BLaER1 (cell line): ENCODE measurements at regions not wholly inside any gene's neighbourhood (a gene's known extent, or its start where the extent isn't known, plus 50 kb on each side); places are given as distances from the start of the nearest gene placed in this dataset.
"Not testable (repeated sequence)": the region's sequence is repeated elsewhere in the genome, so short reads cannot be mapped to it uniquely, and the experiment has no call there.

ENCODE experiments used
- H3K27ac ChIP-seq: shearing (Covaris generic); formaldehyde crosslinking; 2 replicates; pipeline ENCODE4 v1.8.1; 2022
- H3K27me3 ChIP-seq: shearing (Covaris generic); formaldehyde crosslinking; 2 replicates; pipeline ENCODE4 v1.8.1; 2022
- H3K36me3 ChIP-seq: shearing (Covaris generic); formaldehyde crosslinking; 2 replicates; pipeline ENCODE4 v1.8.1; 2022
- H3K4me1 ChIP-seq: shearing (Covaris generic); formaldehyde crosslinking; 2 replicates; pipeline ENCODE4 v1.8.1; 2022
- H3K4me2 ChIP-seq: shearing (Covaris generic); formaldehyde crosslinking; 2 replicates; pipeline ENCODE4 v1.8.1; 2022
- H3K4me3 ChIP-seq: shearing (Covaris generic); formaldehyde crosslinking; 2 replicates; pipeline ENCODE4 v1.8.1; 2022
- H3K9ac ChIP-seq: shearing (Covaris generic); formaldehyde crosslinking; 2 replicates; pipeline ENCODE4 v1.8.1; 2022
- H3K9me3 ChIP-seq: shearing (Covaris generic); formaldehyde crosslinking; 2 replicates; pipeline ENCODE4 v1.8.1; 2022
- H4K20me1 ChIP-seq: shearing (Covaris generic); formaldehyde crosslinking; 2 replicates; pipeline ENCODE4 v1.8.1; 2022
- Cebpa-rat ChIP-seq: shearing (Covaris generic); IDR thresholded peaks from 2 replicates; pipeline ENCODE4 v1.8.1; 2022

DNA sequence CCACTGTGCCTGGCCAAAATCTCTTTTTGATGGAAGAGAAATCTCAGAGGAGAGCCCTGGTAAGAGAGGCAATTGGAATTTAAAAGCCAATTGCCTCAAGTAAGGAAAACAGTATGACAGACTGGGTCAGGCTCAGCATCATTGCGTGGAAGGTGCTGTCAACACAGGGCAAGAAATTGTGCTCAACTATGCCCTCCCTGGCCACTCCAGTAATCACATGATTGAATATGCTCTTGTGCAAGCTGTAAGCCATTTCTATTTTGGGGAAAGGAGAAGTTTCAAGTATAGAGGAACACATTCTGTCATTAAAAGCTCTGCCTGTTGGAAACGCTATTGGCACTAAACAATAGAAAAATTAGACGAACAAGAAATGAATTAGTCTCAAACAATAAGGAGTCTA, 1127.7 kb downstream of the REEP3 start:
- H4K20me1 ChIP-seq: no peaks in the 10 kb centered on the region
- H3K36me3 ChIP-seq: no peaks in the 10 kb centered on the region
- no peaks in the 10 kb centered on the region for H3K9me3 ChIP-seq
- no peak overlapping the region for H3K9ac ChIP-seq
- no peaks in the 10 kb centered on the region for H3K27me3 ChIP-seq
- H3K4me3 ChIP-seq: no peak overlapping the region
- no peaks in the 10 kb centered on the region for H3K4me1 ChIP-seq
- H3K4me2 ChIP-seq: no peak overlapping the region
- TF ChIP-seq Cebpa-rat: no peak
- H3K27ac ChIP-seq: no peak overlapping the region

DNA sequence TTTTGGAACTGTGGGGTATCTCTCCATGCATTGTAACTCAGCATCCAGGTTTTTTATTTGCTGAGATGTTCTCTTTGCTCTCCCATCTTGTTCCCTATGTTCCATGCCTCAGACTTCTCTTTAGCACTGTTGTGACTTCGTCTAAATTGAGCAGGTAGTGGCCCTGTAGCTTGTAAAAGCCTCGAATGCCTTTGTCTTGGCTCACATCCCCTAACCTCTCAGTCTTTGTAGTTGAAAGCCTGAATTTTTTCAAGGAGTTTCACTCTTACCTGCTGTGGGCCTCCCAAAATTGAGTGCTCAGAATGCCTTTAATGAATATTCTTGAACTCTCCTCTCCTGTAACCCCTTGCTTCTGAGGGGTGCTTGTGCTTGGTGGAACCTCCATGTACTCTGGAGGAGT, 1137.3 kb downstream of the REEP3 start:
- Histone ChIP-seq H4K20me1 (no peaks in the 10 kb centered on the region), H3K27me3 (no peaks in the 10 kb centered on the region), H3K4me3 (no peak overlapping the region), H3K36me3 (no peaks in the 10 kb centered on the region), H3K9ac (no peak overlapping the region), H3K27ac (no peak overlapping the region), H3K4me1 (no peaks in the 10 kb centered on the region), H3K9me3 (no peaks in the 10 kb centered on the region), H3K4me2 (no peak overlapping the region)
- TF ChIP-seq Cebpa-rat: no peak

DNA sequence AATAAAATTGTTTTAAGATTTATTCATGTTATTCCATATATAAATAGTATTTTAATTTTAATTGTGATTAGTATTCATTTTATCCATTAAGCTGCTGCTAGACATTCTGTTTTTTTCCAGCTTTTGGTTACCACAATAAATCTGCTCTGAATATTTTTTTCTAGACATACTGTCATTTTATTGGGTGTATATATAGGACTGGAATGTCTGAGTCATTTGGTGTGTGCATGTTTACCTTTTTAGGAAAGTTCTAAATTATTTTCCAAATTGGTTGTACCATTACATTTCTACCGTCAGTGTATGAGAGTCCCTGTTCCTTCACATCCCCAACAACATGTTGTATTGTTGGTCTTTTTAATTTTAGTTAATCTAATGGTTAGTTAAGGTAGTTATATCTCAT, 1138.1 kb downstream of the REEP3 start:
- Histone ChIP-seq H3K27ac (no peak overlapping the region), H3K36me3 (no peaks in the 10 kb centered on the region), H3K9ac (no peak overlapping the region), H4K20me1 (no peaks in the 10 kb centered on the region), H3K9me3 (no peaks in the 10 kb centered on the region), H3K4me1 (no peaks in the 10 kb centered on the region), H3K4me3 (no peak overlapping the region), H3K4me2 (no peak overlapping the region), H3K27me3 (no peaks in the 10 kb centered on the region)
- TF ChIP-seq Cebpa-rat: no peak

DNA sequence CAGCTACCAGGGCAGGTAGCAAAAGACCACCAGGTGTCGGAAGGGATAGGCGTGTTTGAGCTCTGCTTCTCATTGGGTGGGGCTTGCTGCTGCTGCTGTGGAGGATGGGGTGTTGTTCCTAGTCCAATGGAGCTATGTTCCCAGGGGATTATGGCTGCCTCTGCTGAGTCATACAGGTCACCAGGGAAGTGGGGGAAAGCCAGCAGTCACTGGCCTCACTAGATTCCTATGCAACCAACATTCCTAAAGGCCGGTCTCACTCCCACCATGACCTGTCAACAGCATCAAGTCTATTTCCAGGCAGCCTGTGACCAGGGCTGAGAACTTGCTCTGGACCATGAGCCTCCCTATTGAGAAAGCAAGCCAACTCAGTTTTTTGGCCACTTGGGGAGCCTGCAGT, 1160.8 kb downstream of the REEP3 start:
- H3K9ac ChIP-seq: no peak overlapping the region
- H3K4me2 ChIP-seq: no peak overlapping the region
- H3K36me3 ChIP-seq: no peaks in the 10 kb centered on the region
- TF ChIP-seq Cebpa-rat: no peak
- no peaks in the 10 kb centered on the region for H3K27me3 ChIP-seq
- H3K4me1 ChIP-seq: no peaks in the 10 kb centered on the region
- H3K4me3 ChIP-seq: no peak overlapping the region
- H3K9me3 ChIP-seq: no peaks in the 10 kb centered on the region
- H4K20me1 ChIP-seq: no peaks in the 10 kb centered on the region
- no peak overlapping the region for H3K27ac ChIP-seq

DNA sequence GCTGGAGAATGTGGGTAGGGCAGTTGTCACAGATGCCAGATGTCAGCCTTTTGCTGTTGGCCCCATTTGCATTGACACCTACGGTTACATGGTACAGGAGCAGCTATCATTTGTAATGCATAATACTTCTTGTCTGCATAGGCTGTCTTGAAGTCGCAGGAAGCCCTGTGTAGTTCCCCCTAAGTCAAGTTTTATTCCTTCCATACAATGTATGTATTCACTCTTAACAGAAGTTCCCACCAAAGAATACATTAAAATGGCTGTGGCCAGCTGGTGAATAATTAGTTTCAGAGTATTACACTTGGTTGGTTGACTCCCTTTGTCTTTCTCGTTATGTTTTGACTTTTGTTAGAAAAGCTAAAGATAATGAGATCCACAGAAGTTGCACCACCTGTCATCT, 1169.0 kb downstream of the REEP3 start:
- Histone ChIP-seq H3K4me2 (no peak overlapping the region), H4K20me1 (no peaks in the 10 kb centered on the region), H3K4me1 (no peaks in the 10 kb centered on the region), H3K27ac (no peak overlapping the region), H3K36me3 (no peaks in the 10 kb centered on the region), H3K4me3 (no peak overlapping the region), H3K9ac (no peak overlapping the region), H3K27me3 (no peaks in the 10 kb centered on the region), H3K9me3 (no peaks in the 10 kb centered on the region)
- TF ChIP-seq Cebpa-rat: no peak

DNA sequence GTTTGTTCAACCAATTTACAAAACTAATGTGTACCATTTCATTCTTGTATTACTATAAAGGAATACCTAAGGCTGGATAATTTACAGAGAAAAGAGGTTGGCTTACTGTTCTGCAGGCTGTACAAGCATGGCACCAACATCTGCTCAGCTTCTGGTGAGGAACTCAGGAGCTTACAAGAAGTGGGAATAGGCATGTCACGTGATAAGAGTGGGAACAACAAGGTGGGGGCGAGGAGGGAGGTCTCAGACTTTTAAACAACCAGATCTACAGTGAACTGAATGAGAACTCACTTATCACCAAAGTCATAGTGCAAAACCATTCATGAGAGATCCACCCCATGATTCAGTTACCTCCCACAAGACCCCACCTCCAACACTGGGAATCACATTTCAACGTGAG, 1178.0 kb downstream of the REEP3 start:
- Histone ChIP-seq H3K4me1 (no peaks in the 10 kb centered on the region), H4K20me1 (no peaks in the 10 kb centered on the region), H3K4me2 (no peak overlapping the region), H3K27ac (no peak overlapping the region), H3K9ac (no peak overlapping the region), H3K9me3 (peaks cover 3% of the 10 kb centered on the region; the same call in 1 of the 2 replicates), H3K4me3 (no peak overlapping the region), H3K36me3 (no peaks in the 10 kb centered on the region), H3K27me3 (no peaks in the 10 kb centered on the region)
- no peak for TF ChIP-seq Cebpa-rat

DNA sequence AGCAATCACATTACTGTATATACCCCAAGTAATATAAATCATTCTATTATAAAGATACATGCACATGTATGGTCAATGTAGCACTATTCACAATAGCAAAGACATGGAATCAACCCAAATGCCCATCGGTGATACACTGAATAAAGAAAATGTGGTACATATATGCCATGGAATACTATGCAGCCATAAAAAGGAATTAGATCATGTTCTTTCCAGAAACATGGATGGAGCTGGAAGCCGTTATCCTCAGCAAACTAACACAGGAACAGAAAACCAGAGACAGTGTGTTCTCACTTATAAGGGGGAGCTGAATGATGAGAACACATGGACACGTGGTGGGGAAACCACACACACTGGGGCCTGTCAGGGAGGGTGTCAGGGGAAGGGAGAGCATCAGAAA, 1180.9 kb downstream of the REEP3 start:
- not testable (repeated sequence) for H3K4me3 ChIP-seq, H3K4me1 ChIP-seq, H3K9me3 ChIP-seq, H4K20me1 ChIP-seq, H3K4me2 ChIP-seq, H3K27ac ChIP-seq, H3K27me3 ChIP-seq, H3K9ac ChIP-seq, H3K36me3 ChIP-seq

DNA sequence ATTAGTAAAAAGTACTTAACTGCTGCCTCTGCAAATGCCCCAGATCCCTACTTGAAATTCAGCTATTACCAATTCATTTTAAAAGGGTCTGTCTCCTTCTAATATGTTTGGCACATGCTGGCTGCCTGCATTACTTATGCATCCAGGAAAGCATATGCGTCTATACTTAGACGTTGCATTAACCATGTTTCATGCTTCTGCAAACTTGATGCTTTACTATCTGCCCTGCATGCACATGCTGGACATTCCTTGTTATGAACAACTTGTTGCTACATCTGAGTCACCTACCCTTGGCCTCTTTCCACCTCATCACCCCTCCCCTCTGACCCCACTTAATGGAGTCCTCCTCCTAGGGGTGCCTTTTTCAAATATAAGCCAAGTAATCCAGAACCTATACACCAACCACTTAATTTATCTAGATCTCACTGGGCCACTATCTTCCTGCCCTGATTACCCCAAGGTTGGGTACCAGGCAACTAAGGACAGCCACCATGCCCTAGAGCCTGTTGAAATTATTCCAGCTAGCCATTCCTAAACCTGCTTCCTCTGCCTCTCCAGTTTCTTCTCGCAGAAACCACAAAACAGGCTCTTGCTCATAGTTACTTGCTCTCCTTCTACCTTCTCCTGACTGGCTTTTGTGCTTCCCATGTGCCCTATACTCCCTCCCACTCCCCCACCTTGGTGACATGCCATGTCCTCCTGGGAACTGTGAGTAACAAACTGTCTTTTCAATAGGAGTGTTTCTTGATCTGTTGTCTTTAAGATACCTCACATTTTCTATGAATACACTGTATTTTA, 1187.9 kb downstream of the REEP3 start:
- Histone ChIP-seq H3K9me3 (no peaks in the 10 kb centered on the region), H3K9ac (no peak overlapping the region), H3K27me3 (no peaks in the 10 kb centered on the region), H3K36me3 (no peaks in the 10 kb centered on the region), H3K4me3 (no peak overlapping the region), H3K4me2 (no peak overlapping the region), H3K27ac (no peak overlapping the region), H3K4me1 (no peaks in the 10 kb centered on the region), H4K20me1 (no peaks in the 10 kb centered on the region)
- TF ChIP-seq Cebpa-rat: no peak

DNA sequence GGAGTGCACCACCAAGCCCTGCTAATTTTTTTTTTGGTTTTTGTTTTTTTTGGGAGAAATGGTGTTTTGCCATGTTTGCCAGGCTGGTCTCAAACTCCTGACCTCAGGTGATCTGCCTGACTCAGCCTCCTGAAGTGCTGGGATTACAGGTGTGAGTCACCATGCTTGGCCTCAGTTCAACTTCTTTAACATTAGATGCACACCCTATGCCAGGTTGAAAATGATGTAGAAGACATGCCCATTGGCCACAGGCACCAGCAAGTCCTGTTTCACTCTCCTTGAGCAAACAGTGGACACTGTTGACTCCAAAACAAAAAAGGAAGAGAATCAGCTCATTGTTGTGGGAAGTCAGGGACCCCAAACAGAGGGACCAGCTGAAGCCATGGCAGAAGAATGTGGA, 1205.3 kb downstream of the REEP3 start:
- Histone ChIP-seq H3K4me3 (no peak overlapping the region), H4K20me1 (no peaks in the 10 kb centered on the region), H3K27me3 (no peaks in the 10 kb centered on the region), H3K9ac (no peak overlapping the region), H3K4me2 (no peak overlapping the region), H3K36me3 (no peaks in the 10 kb centered on the region), H3K27ac (no peak overlapping the region), H3K9me3 (no peaks in the 10 kb centered on the region), H3K4me1 (no peaks in the 10 kb centered on the region)
- TF ChIP-seq Cebpa-rat: no peak

DNA sequence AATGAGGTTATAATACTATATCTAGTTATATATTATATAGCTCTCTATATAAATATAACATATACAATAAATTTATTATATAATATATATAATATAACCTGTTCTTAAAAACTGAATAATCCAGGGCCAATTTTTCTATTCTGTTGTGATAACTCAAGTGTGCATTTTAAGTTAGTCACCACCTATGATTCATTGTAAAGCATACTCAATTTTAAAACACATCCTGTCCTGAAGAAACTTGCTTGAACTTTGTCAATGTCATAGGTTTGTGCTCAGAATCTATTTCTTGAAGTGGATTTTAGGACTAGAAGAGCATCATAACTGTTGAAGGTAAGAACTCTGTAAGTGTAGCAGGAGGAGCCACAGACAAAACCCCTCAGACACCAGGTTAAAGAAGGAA, 1209.8 kb downstream of the REEP3 start:
- Histone ChIP-seq H3K36me3 (no peaks in the 10 kb centered on the region), H3K9me3 (no peaks in the 10 kb centered on the region), H3K4me2 (no peak overlapping the region), H4K20me1 (no peaks in the 10 kb centered on the region), H3K9ac (no peak overlapping the region), H3K4me3 (no peak overlapping the region), H3K27ac (no peak overlapping the region), H3K27me3 (no peaks in the 10 kb centered on the region), H3K4me1 (no peaks in the 10 kb centered on the region)
- no peak for TF ChIP-seq Cebpa-rat

DNA sequence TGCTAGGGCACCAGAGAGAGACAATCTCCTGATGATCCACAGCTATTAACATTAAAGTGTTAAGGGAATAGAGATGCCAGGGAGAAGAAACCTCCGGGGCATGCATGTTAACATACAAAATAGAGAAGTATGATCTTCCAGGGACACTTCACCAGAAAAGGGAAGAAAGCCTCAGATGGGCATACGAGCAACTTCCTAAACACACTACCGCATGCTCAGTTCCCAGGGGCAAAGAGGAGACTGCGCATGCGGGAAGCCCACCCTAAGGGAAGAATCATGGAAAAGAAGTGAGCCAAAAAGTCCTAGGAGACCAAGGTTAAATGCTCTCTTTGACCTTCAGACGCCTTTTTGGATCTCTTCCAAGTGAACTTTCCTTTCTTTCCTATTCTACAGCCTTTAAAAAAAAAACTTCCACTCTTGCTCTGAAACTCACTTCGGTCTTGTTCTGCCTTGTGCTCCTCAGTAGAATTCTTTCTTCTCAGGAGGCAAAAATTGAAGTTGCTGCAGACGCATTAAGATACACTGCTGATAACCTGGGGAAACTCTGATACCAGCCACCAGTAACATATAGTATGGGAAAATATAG, 1211.3 kb downstream of the REEP3 start:
- H4K20me1 ChIP-seq: no peaks in the 10 kb centered on the region
- no peak overlapping the region for H3K4me2 ChIP-seq
- no peaks in the 10 kb centered on the region for H3K9me3 ChIP-seq
- H3K27me3 ChIP-seq: no peaks in the 10 kb centered on the region
- H3K9ac ChIP-seq: no peak overlapping the region
- no peak overlapping the region for H3K27ac ChIP-seq
- H3K4me3 ChIP-seq: no peak overlapping the region
- no peak for TF ChIP-seq Cebpa-rat
- H3K36me3 ChIP-seq: no peaks in the 10 kb centered on the region
- no peaks in the 10 kb centered on the region for H3K4me1 ChIP-seq
